Muscle layer of colon (tissue), 2 donors: ENCODE measurements at regions not wholly inside any gene's neighbourhood (a gene's known extent, or its start where the extent isn't known, plus 50 kb on each side); places are given as distances from the start of the nearest gene placed in this dataset.

ENCODE experiments used
- H3K27ac ChIP-seq: one replicate; pipeline ENCODE4 v1.7.0; 2013; ENCODE audit warnings: low read depth, mild to moderate bottlenecking, low read length, moderate library complexity
- H3K27me3 ChIP-seq, 2 donors: one replicate each; pipeline ENCODE4 v1.7.0; 2013; ENCODE audit warnings: low read length in 2 of 2, mild to moderate bottlenecking in 2 of 2; ENCODE audit not compliant: insufficient read depth in 2 of 2, control insufficient read depth in 1 of 2
- H3K36me3 ChIP-seq: one replicate; pipeline ENCODE4 v1.7.0; 2013; ENCODE audit warnings: mild to moderate bottlenecking, low read length; ENCODE audit not compliant: insufficient read depth
- H3K4me1 ChIP-seq: one replicate; pipeline ENCODE4 v1.7.0; 2013; ENCODE audit warnings: mild to moderate bottlenecking, low read length; ENCODE audit not compliant: insufficient read depth
- H3K4me3 ChIP-seq, 2 donors: one replicate each; pipeline ENCODE4 v1.7.0; 2013; ENCODE audit warnings: low read length in 2 of 2, low read depth in 1 of 2, mild to moderate bottlenecking in 1 of 2, moderate library complexity in 1 of 2
- H3K9ac ChIP-seq: one replicate; pipeline ENCODE4 v1.7.0; 2013; ENCODE audit warnings: low read length
- H3K9me3 ChIP-seq: one replicate; pipeline ENCODE4 v1.7.0; 2013; ENCODE audit warnings: mild to moderate bottlenecking, low read length
- donor health status: abdominal sarcoma.
- donor health status: Adenocarcinoma of cecum.

DNA sequence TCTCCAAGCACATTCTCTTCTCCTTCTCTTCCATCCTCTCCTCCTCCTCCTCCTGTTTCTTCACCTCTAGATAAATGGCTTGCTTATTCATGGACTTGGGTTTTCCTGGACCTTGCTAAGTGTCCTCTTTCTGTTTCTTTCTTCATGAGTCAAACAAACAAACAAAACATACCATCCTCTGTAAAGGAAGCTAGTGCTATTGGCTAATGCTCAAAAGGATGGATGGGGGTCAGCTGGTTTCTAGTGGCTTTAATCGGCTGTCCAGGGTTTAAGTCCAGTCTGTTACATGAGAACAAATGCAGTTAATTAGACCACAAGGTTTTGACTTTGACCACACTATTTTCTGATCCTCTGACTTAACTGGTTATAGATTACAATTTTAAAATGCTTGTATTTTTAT lies 83.8 kb upstream of the TSPAN2 start:
- no peaks in the 10 kb centered on the region for H3K36me3 ChIP-seq
- no peak overlapping the region for H3K27ac ChIP-seq
- H3K4me1 ChIP-seq = no peaks in the 10 kb centered on the region
- no peak overlapping the region for H3K9ac ChIP-seq
- H3K9me3 ChIP-seq = no peaks in the 10 kb centered on the region
- H3K4me3 ChIP-seq = no peak overlapping the region
- H3K27me3 ChIP-seq = no peaks in the 10 kb centered on the region

DNA sequence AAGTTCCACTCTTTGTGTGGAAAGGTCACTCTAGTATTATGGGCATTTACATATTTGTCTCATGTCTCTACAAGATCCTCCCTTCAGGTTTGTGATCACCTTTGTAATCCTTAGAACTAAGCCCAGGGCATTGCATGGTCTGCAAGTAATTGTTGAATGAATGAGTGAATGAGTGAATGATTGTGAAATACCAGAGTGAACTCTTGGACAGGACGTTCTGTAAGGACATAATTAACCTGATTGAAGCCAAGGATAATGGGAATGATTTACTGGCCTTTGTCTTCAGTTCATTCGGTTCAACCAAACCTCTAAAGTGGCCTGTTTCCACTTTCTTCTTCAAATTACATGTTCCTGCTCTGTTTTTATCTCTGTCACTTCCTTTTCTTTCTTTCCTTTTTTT lies 83.0 kb upstream of the TSPAN2 start:
- H3K9me3 ChIP-seq = no peaks in the 10 kb centered on the region
- no peaks in the 10 kb centered on the region for H3K36me3 ChIP-seq
- H3K4me1 ChIP-seq = no peaks in the 10 kb centered on the region
- H3K4me3 ChIP-seq = no peak overlapping the region
- H3K27me3 ChIP-seq = no peaks in the 10 kb centered on the region
- no peak overlapping the region for H3K27ac ChIP-seq
- no peak overlapping the region for H3K9ac ChIP-seq

DNA sequence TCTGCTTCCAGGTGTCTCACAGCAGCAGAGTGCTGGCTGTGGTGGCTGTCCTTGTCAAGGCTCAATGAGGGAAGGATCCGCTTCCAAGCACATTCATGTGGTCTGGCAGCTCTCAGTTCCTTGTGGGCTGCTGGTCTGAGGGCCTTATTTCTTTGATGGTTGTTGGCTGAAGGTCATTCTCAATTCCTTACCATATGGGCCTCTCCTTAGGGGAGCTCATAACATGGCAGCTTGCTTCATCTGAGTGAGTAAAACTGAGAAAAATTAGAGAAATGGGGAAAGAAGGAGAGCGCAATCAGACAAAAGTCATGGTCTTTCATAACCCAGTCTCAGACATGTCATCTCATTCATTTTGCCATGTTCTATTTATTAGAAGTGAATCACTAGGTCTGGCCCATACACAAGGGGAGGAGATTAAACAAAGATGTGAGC lies 81.7 kb upstream of the TSPAN2 start:
- Histone ChIP-seq H3K36me3 (no peaks in the 10 kb centered on the region), H3K4me3 (no peak overlapping the region), H3K27me3 (no peaks in the 10 kb centered on the region), H3K27ac (no peak overlapping the region), H3K9ac (no peak overlapping the region), H3K4me1 (no peaks in the 10 kb centered on the region), H3K9me3 (no peaks in the 10 kb centered on the region)

DNA sequence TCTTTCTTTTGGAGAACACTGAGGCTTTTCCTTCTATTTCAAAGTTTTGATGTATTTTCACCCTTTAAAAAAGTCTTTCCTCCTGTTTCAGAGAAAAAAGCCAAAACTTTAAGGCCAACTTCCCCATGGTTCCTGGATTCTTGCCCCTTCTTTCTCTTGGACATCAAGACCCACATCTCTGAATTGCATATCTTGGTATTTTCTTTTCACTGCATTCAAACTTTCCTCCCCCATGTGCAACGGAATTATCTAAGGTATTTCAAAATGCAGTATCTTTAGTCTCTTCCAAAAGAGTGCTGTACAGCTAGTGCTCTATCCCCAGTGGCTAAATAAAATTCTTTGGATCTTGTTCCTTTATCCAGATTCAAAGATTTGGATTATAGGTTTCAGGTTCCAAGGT lies 81.1 kb upstream of the TSPAN2 start:
- H3K4me1 ChIP-seq = no peaks in the 10 kb centered on the region
- H3K36me3 ChIP-seq = no peaks in the 10 kb centered on the region
- H3K27me3 ChIP-seq = no peaks in the 10 kb centered on the region
- H3K4me3 ChIP-seq = no peak overlapping the region
- H3K9me3 ChIP-seq = no peaks in the 10 kb centered on the region
- no peak overlapping the region for H3K9ac ChIP-seq
- no peak overlapping the region for H3K27ac ChIP-seq

DNA sequence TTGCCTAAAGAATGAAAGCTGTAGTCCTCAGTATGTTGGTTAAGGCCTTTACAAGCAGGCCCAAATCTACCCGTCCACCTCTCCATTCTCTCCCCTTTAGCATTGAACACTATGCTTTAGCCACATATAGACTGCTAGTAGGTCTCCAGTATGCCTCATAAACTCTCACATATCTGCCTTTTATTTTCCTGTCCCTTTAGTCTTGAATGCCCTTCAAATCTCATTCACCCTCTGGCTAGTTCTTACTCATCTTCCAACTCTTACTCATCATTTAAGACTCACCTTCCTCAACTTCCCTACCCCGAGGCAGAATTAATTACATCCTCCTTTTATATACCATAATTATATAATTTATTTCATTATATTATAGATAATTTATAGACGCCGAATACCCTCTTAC lies 78.7 kb upstream of the TSPAN2 start:
- no peaks in the 10 kb centered on the region for H3K9me3 ChIP-seq
- no peak overlapping the region for H3K27ac ChIP-seq
- H3K4me3 ChIP-seq = no peak overlapping the region
- no peaks in the 10 kb centered on the region for H3K36me3 ChIP-seq
- H3K27me3 ChIP-seq = no peaks in the 10 kb centered on the region
- no peaks in the 10 kb centered on the region for H3K4me1 ChIP-seq
- no peak overlapping the region for H3K9ac ChIP-seq

DNA sequence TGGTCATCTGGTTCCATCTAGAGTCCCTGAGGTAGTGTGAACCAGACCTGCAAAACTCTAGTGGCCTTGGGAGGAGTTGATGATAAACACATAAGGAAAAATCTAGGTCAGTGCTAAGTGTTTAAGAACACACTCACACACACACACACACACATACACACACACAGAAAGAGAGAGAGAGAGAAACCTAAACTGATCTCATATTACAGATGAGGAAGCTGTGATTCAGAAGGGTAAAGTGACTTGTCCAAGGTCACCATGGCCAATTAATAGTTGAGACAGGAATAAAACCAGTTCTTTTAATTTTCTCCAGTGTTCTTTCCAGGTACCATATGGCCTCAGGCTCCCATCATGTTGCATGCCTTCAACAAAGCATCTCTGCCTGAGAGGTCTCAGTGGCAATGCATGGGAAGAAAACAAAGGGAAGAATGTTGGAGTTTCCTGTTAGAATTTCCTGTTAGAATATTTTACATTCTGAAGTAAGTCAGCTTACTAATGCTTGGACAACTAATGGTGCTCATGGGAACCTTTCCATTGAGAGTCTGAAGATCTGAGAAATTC lies 77.3 kb upstream of the TSPAN2 start:
- no peak overlapping the region for H3K27ac ChIP-seq
- H3K4me1 ChIP-seq = no peaks in the 10 kb centered on the region
- no peaks in the 10 kb centered on the region for H3K27me3 ChIP-seq
- no peaks in the 10 kb centered on the region for H3K36me3 ChIP-seq
- no peak overlapping the region for H3K9ac ChIP-seq
- no peak overlapping the region for H3K4me3 ChIP-seq
- H3K9me3 ChIP-seq = no peaks in the 10 kb centered on the region

DNA sequence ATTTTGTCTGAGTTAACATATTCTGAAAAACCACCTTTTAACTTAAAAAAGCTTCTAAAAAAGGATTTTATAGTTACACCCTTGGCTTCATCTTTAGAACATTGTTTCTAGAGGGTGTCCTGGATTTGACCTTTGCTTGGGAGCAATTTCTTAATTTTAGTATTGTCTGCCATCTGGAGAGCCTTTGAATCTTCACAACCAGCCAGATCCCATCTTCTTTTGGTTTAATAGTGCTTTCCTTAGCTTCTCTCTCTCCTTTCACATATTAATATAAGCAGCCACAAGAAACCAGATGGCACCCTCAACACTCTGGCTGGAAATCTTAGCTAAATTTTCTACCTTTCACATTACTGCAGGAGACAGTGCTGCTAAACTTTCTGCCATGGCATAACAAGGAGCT lies 76.5 kb upstream of the TSPAN2 start:
- Histone ChIP-seq H3K4me1 (no peaks in the 10 kb centered on the region), H3K27me3 (no peaks in the 10 kb centered on the region), H3K9me3 (no peaks in the 10 kb centered on the region), H3K4me3 (no peak overlapping the region), H3K9ac (no peak overlapping the region), H3K36me3 (no peaks in the 10 kb centered on the region), H3K27ac (no peak overlapping the region)

DNA sequence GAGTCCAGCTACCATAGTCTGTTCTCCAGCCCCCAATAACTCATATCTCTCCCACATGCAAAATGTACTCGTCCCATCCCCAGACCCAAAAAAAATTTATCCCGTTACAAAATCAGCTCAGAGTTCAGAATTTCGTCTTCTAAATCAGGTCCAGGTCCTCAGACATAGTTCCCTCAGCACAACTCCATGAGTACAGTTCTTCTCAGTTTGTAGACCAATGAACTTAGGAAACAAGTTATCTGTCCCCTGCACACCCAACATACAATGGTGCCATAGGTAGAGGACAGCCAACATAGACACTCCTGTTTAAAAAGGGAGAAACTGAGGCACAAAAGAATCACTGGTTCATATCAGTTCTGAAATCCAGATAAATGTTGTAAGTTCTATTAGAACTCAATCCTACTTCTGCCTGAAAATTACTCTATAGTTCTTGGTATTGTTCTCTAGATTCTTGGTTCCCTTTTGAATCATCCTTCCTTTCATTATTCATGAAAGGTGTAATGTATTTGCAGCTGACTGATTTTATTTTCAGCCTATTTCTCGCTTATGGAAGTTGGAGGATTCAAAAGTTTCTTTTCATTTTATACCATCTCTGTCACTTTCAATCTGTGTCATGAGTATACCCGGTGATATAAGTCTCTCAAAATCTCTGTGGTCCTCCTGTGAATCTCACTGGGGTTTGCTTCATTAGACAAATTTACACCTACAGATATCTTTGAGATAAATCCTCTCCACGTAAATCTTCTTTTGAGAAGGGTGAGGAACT lies 75.8 kb upstream of the TSPAN2 start:
- Histone ChIP-seq H3K9ac (no peak overlapping the region), H3K36me3 (no peaks in the 10 kb centered on the region)

DNA sequence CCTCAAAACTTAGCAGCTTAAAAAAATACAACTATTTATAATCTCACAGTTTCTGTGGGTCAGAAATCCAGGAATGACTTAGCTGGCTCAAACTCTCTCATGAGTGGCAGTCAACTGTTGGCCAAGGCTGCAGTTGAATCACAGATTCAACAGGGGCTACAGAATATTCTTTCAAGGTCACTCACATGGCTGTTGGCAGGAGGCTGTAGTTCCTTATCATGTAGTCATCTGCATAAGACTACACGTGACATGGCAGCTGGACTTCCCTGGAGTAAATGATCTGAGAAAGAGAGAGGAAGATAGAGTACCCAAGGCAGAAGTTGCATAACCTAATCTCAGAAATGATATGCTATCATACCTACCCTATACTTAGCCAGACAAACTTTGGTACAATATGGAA lies 75.2 kb upstream of the TSPAN2 start:
- no peak overlapping the region for H3K27ac ChIP-seq
- no peaks in the 10 kb centered on the region for H3K4me1 ChIP-seq
- no peaks in the 10 kb centered on the region for H3K9me3 ChIP-seq

More for the DNA sequence above, 75.8 kb upstream of the TSPAN2 start:
- Histone ChIP-seq H3K27ac (no peak overlapping the region), H3K4me3 (no peak overlapping the region), H3K4me1 (no peaks in the 10 kb centered on the region), H3K9me3 (no peaks in the 10 kb centered on the region), H3K27me3 (no peaks in the 10 kb centered on the region)

DNA sequence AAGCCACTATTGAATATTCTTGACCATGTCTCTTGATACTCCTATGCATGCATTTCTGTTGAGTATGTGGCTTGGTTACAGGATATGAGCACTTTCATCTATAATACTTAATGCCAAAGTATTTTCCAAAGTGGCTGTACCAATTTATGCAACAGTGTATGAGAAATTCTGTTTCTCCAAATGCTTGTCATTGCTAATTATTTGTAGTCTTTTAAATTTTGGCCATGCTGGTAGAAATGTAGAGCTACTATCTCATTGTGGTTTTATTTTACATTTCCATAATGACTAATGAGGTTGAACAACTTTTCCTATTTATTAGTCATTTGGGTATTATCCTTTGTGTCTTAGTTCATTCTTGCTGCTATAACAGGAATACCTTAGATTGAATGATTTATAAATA lies 71.4 kb upstream of the TSPAN2 start:
- no peaks in the 10 kb centered on the region for H3K36me3 ChIP-seq
- no peak overlapping the region for H3K9ac ChIP-seq
- H3K27ac ChIP-seq = no peak overlapping the region
- H3K4me1 ChIP-seq = peaks cover 23% of the 10 kb centered on the region
- H3K4me3 ChIP-seq = no peak overlapping the region
- no peaks in the 10 kb centered on the region for H3K9me3 ChIP-seq
- H3K27me3 ChIP-seq = no peaks in the 10 kb centered on the region

More for the DNA sequence above, 75.2 kb upstream of the TSPAN2 start:
- Histone ChIP-seq H3K27me3 (no peaks in the 10 kb centered on the region), H3K4me3 (no peak overlapping the region), H3K9ac (no peak overlapping the region), H3K36me3 (no peaks in the 10 kb centered on the region)

DNA sequence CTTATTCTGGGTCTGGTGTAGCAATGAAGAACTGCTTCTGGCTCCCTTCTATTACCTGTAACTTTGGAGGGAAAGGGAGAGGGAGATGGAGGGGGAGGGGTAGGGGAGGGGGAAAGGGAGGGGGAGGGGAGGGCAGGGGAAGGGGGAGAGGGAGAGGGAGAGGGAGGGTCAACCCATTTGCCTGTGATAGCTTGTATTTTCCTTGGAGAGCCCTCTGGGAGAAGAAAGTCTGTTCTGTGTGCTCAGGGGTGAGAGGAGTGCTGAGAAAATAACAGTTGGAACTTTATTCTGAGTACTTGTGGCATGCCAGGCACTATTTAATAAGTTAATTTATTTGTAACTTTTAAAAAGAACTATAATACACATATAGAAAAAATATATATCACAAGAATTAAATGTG lies 70.7 kb upstream of the TSPAN2 start:
- H3K27ac ChIP-seq = no peak overlapping the region
- H3K9ac ChIP-seq = no peak overlapping the region
- no peaks in the 10 kb centered on the region for H3K36me3 ChIP-seq
- no peaks in the 10 kb centered on the region for H3K9me3 ChIP-seq
- H3K4me1 ChIP-seq = peaks cover 23% of the 10 kb centered on the region
- H3K27me3 ChIP-seq = no peaks in the 10 kb centered on the region
- no peak overlapping the region for H3K4me3 ChIP-seq

DNA sequence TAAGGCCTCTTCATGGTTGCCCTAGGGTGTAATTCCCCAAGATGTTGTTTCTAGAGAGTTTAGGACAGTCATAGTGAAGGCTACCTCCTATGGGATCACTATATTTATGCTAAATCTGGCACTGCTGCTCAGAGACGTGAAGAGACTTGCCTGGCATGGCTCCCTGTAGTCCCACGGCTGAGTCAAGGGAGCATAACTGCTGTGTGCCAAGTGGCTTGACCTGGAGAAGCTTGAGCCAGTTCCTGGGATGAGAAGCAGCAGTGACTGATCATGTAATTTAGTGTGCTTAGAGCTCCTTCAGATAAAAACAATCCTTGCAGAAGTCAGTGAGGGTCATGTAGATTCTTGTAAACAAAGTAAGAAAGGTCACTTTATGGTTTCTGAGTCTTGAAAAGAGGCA lies 68.9 kb upstream of the TSPAN2 start:
- Histone ChIP-seq H3K27ac (peak overlapping the region; percentile 26), H3K36me3 (no peaks in the 10 kb centered on the region), H3K4me1 (peaks cover 23% of the 10 kb centered on the region), H3K9ac (no peak overlapping the region), H3K4me3 (no peak overlapping the region), H3K27me3 (no peaks in the 10 kb centered on the region), H3K9me3 (no peaks in the 10 kb centered on the region)
